Endothelial cell of umbilical vein (primary cell): ENCODE measurements at regions not wholly inside any gene's neighbourhood (a gene's known extent, or its start where the extent isn't known, plus 50 kb on each side); places are given as distances from the start of the nearest gene placed in this dataset.

ENCODE experiments used
- BruUV-seq: library from RNA; stranded (reverse); fragments of 400-500 nt; replicated peaks from 2 replicates; lab custom pipeline; 2021; lab: Mats Ljungman, UMichigan
- CTCF ChIA-PET: fragments of 300-600, 350-600 bp; sonication (Branson Sonifier 250); formaldehyde crosslinking; loops from one replicate; lab custom pipeline; 2021; ENCODE audit warnings: antibody characterized with exemption, inconsistent platforms; lab: Charles Lee
- POLR2A ChIA-PET: fragments of 300-600, 350-600 bp; sonication (Branson Sonifier 250); formaldehyde crosslinking; loops from one replicate; lab custom pipeline; 2021; ENCODE audit warnings: antibody characterized with exemption, inconsistent platforms; lab: Charles Lee
- DNase-seq: peaks from one replicate; pipeline ENCODE4 v3.0.0-alpha.2; 2011; ENCODE audit warnings: low read depth, low spot score
- FAIRE-seq: peaks from 2 replicates; lab custom pipeline; 2011; peaks lifted over from hg19 to GRCh38; lab: Jason Lieb, UNC
- H2AFZ ChIP-seq: 2 replicates; pipeline ENCODE4 v1.6.0; 2012; ENCODE audit warnings: low read depth, low read length, control low read depth, inconsistent platforms
- H3K27ac ChIP-seq: 2 replicates; pipeline ENCODE4 v1.5.1; 2011; ENCODE audit warnings: low read depth, mild to moderate bottlenecking, control low read depth, low read length, moderate library complexity; ENCODE audit not compliant: insufficient read depth
- H3K27me3 ChIP-seq, 2 experiments: 2 replicates each; pipeline versions ENCODE4 v1.6.0 to v1.6.1; 2011; ENCODE audit warnings: low read length in 2 of 2, mixed read lengths in 1 of 2; ENCODE audit not compliant: control insufficient read depth in 2 of 2, insufficient read depth in 2 of 2
- H3K36me3 ChIP-seq, 2 experiments: 2 replicates in 1 of 2; 3 replicates in 1 of 2; pipeline ENCODE4 v1.5.1; 2011; ENCODE audit warnings: low read length in 2 of 2, mild to moderate bottlenecking in 1 of 2, moderate library complexity in 1 of 2; ENCODE audit not compliant: control insufficient read depth in 2 of 2, insufficient read depth in 2 of 2; ENCODE audit errors: extremely low read depth in 1 of 2
- H3K4me1 ChIP-seq: 3 replicates; pipeline ENCODE4 v1.5.1; 2011; ENCODE audit warnings: mild to moderate bottlenecking, low read length; ENCODE audit not compliant: control insufficient read depth, insufficient read depth; ENCODE audit errors: extremely low read depth
- H3K4me2 ChIP-seq: 2 replicates; pipeline ENCODE4 v1.6.1; 2011; ENCODE audit warnings: low read length, control low read depth, mixed read lengths; ENCODE audit not compliant: insufficient read depth
- H3K4me3 ChIP-seq, 3 experiments: fragments of 200-600 bp in 1 of 3; sonication (generic), shearing (Covaris generic) in 1 of 3; replicated peaks in 1 of 3; 2 replicates each; pipeline ENCODE4 v1.5.1; 2011 to 2016; ENCODE audit warnings: control low read depth in 3 of 3, low read length in 3 of 3, mild to moderate bottlenecking in 2 of 3, inconsistent platforms in 1 of 3, low read depth in 1 of 3, moderate library complexity in 1 of 3; ENCODE audit not compliant: insufficient read depth in 1 of 3
- H3K79me2 ChIP-seq: 2 replicates; pipeline ENCODE4 v1.6.0; 2012; ENCODE audit warnings: low read length, inconsistent platforms; ENCODE audit not compliant: control insufficient read depth, insufficient read depth
- H3K9ac ChIP-seq: replicated peaks from 2 replicates; pipeline ENCODE3; 2011; ENCODE audit warnings: low read length, control low read depth; ENCODE audit not compliant: insufficient read depth; ENCODE audit errors: extremely low read depth
- H3K9me1 ChIP-seq: replicated peaks from 3 replicates; pipeline ENCODE4 v1.6.0; 2011; ENCODE audit warnings: mild to moderate bottlenecking, low read length; ENCODE audit not compliant: control insufficient read depth, insufficient read depth; ENCODE audit errors: extremely low read depth
- H3K9me3 ChIP-seq: replicated peaks from 2 replicates; pipeline ENCODE4 v1.5.1; 2012; ENCODE audit warnings: low read length, inconsistent platforms; ENCODE audit not compliant: control insufficient read depth, insufficient read depth
- H4K20me1 ChIP-seq: replicated peaks from 2 replicates; pipeline ENCODE3; 2011; ENCODE audit warnings: mild to moderate bottlenecking, low read length; ENCODE audit not compliant: control insufficient read depth, insufficient read depth; ENCODE audit errors: extremely low read depth
- FOS ChIP-seq: IDR thresholded peaks from 2 replicates; pipeline ENCODE4 v1.6.1; 2011; ENCODE audit warnings: mild to moderate bottlenecking, low read length, moderate library complexity, borderline replicate concordance; ENCODE audit not compliant: insufficient read depth
- GATA2 ChIP-seq: IDR thresholded peaks from 2 replicates; pipeline ENCODE4 v1.7.0; 2011; ENCODE audit warnings: low read depth, mild to moderate bottlenecking, moderate library complexity, mixed read lengths, low read length; ENCODE audit not compliant: insufficient read length, insufficient read depth
- JUN ChIP-seq: IDR thresholded peaks from 2 replicates; pipeline ENCODE4 v1.6.1; 2011; ENCODE audit warnings: borderline replicate concordance, low read depth; ENCODE audit not compliant: insufficient read length, insufficient read depth
- MYC ChIP-seq: IDR thresholded peaks from one replicate; pipeline ENCODE4 v1.6.1; 2011; ENCODE audit warnings: mild to moderate bottlenecking, low read depth, low read length
- POLR2A ChIP-seq: IDR thresholded peaks from 2 replicates; pipeline ENCODE4 v1.6.1; 2012; ENCODE audit warnings: low read depth, mild to moderate bottlenecking, control low read depth, low read length
- dilution Hi-C: fragments of 300-500 bp; cut with MboI; formaldehyde crosslinking; loops from one replicate; pipeline ENCODE4 v1.15.0; 2019; ENCODE audit warnings: low sequenced_read_pairs; ENCODE audit not compliant: extremely low pct_ligation_motif_present
- intact Hi-C: fragments of 100-400 bp; cut with micrococcal nuclease; formaldehyde crosslinking; loops from one replicate; pipeline ENCODE4 v1.10.0; 2022

- H3K9me3 ChIP-seq: no peaks in the 10 kb centered on the region
- H3K27me3 ChIP-seq: no peaks in the 10 kb centered on the region
- POLR2A ChIA-PET: no interaction called here
- no peaks in the 10 kb centered on the region for H4K20me1 ChIP-seq
- no peak overlapping the region for H3K4me2 ChIP-seq
- H3K9me1 ChIP-seq: no peaks in the 10 kb centered on the region
- H3K36me3 ChIP-seq: no peaks in the 10 kb centered on the region
- intact Hi-C loops: loop anchor here (2.0 kb wide), 1 partner anchor 28 kb away; no protein-coding TSS in a partner anchor
- FAIRE-seq (no peak), DNase-seq (no peak)
- no TSS peak for BruUV-seq
- TF ChIP-seq GATA2 (no peak), JUN (no peak), MYC (no peak)
- no peak overlapping the region for H3K4me3 ChIP-seq
- H3K79me2 ChIP-seq: no peaks in the 10 kb centered on the region
- dilution Hi-C loops: no loop called here
- H3K4me1 ChIP-seq: peaks cover 7% of the 10 kb centered on the region
- H3K9ac ChIP-seq: no peak overlapping the region
- H3K27ac ChIP-seq: no peak overlapping the region
- CTCF ChIA-PET: interaction anchor here (1.2 to 2.0 kb wide), 2 partner anchors 12 kb away, joined by 4 to 6 read pairs; no protein-coding TSS in a partner anchor
- no peak overlapping the region for H2AFZ ChIP-seq
These were observed 116.8 kb upstream of the BMPER start for GRCh38 chr7:33788531-33788930.

- no peaks in the 10 kb centered on the region for H3K27me3 ChIP-seq
- peaks cover 7% of the 10 kb centered on the region for H3K4me1 ChIP-seq
- H4K20me1 ChIP-seq: no peaks in the 10 kb centered on the region
- no peak overlapping the region for H3K4me2 ChIP-seq
- peak overlapping the region; percentile 40 for H3K27ac ChIP-seq
- H3K9ac ChIP-seq: no peak overlapping the region
- no peak overlapping the region for H3K4me3 ChIP-seq
- dilution Hi-C loops (no loop called here), intact Hi-C loops (loop anchor here (2.0 kb wide), 1 partner anchor 29 kb away; no protein-coding TSS in a partner anchor)
- ChIA-PET CTCF (interaction anchor here (0.9 to 2.0 kb wide), 3 partner anchors 14 to 143 kb away, joined by 3 to 6 read pairs (median 3); no protein-coding TSS in a partner anchor), POLR2A (no interaction called here)
- no peaks in the 10 kb centered on the region for H3K9me3 ChIP-seq
- no peaks in the 10 kb centered on the region for H3K36me3 ChIP-seq
- FAIRE-seq: peak; percentile 81
- TF ChIP-seq POLR2A: no peak
- TF ChIP-seq FOS: peak; percentile 14
- H3K79me2 ChIP-seq: no peaks in the 10 kb centered on the region
- BruUV-seq: TSS peak; percentile 89
- peak overlapping the region; percentile 91 for H2AFZ ChIP-seq
- DNase-seq: peak; percentile 84
- H3K9me1 ChIP-seq: no peaks in the 10 kb centered on the region
These were observed 115.3 kb upstream of the BMPER start for GRCh38 chr7:33789871-33790630.
